ENCODE measurements at regions not wholly inside any gene's neighbourhood (a gene's known extent, or its start where the extent isn't known, plus 50 kb on each side); places are given as distances from the start of the nearest gene placed in this dataset.

- no peak for TF ChIP-seq POLR2A (IDR thresholded peaks at IDR 0.05; ENCODE audit: extremely low read depth, insufficient read length)
- no peak for TF ChIP-seq CTCF (IDR thresholded peaks at IDR 0.05; ENCODE audit: low read depth, low read length)
- no peak for TF ChIP-seq MAX (IDR thresholded peaks at IDR 0.05; ENCODE audit: low read depth, low read length)
- no peak for TF ChIP-seq MYC (IDR thresholded peaks at IDR 0.05; ENCODE audit: low read depth, low read length)
Observed at GRCh38 chr4:152083338-152083737, 322.5 kb upstream of the GATB start.

Data from NB4 (cell line).